NCI-H2227 (cell line): ENCODE measurements at regions not wholly inside any gene's neighbourhood (a gene's known extent, or its start where the extent isn't known, plus 50 kb on each side); places are given as distances from the start of the nearest gene placed in this dataset.
"Not testable (repeated sequence)": the region's sequence is repeated elsewhere in the genome, so short reads cannot be mapped to it uniquely, and the experiment has no call there.

Experiments used
- DNase-seq: peaks from one replicate; lab custom pipeline; 2025; ENCODE audit not compliant: unreplicated experiment; lab: John Stamatoyannopoulos, UW

DNA sequence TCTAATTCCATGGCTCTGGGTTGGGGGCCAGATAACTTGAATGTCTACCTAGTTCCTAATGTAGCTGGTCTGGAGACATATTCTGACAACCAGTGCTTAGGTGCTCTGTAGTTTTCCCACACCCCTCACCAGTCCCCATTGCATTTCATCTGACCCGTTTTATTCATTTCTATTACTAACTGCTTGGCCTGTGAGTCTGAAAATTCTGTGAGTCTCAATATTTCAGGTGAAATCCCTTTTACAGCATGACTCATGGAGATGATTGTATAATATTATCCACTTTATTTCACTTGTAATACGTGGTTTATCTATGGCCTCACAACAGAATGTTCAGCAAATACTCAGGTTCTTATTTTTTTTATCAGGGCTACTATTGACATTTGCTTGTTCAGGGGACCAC is 103.7 kb upstream of the UGP2 start:
- no peak for DNase-seq

DNA sequence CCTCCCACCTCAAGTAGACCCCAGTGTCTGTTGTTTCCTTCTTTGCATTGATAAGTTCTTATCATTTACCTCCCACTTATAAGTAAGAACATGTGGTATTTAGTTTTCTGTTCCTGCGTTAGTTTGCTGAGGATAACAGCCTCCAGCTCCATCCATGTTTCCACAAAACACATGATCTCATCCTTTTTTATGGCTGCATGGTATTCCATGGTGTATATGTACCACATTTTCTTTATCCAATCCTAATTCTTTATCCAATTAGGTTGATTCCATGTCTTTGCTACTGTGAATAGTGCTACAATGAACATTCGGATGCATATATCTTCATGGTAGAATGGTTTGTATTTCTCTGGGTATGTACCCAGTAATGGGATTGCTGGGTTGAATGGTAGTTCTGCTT is 102.5 kb upstream of the UGP2 start:
- not testable (repeated sequence) for DNase-seq

DNA sequence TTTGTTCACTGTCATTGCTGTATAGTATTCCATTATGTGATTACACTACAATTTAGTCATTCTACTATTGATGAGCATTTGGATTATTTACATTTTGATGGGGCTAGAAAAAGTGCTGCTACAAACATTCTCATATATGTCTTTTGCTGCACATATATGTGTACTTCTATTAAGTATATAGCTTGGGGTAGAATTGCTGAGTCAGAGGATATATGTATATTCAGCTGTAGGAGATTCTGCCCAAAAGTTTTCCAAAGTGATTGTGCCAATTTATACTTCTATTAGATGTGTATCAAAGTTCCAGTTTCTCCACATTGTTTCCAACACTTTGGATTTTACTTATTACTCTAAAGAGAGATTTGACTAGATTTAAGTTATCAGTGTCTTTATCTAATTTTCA is 101.7 kb upstream of the UGP2 start:
- no peak for DNase-seq

- no peak for DNase-seq
These were observed 100.8 kb upstream of the UGP2 start for GRCh38 chr2:63740943-63741342.

- DNase-seq, result no peak
These were observed 99.7 kb upstream of the UGP2 start for GRCh38 chr2:63741884-63742579.

DNA sequence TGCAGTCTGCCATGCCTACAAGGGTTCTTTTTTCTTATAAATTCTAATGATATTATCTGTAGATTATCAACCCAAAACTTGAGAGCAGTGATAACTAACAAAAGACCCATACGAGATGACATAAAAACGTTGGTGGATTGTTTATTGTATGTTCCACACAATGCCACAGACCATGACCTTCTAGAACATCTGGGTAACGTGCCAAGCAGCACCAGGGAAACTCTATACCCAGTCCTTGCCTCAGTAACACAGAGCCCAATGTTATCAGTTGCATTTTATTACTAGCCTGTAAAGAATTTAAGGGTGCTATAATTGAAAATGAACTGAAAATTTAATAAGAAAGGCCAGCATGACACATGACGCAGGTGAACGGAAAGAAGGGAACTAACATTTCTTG is 99.1 kb upstream of the UGP2 start:
- DNase-seq, result no peak

DNA sequence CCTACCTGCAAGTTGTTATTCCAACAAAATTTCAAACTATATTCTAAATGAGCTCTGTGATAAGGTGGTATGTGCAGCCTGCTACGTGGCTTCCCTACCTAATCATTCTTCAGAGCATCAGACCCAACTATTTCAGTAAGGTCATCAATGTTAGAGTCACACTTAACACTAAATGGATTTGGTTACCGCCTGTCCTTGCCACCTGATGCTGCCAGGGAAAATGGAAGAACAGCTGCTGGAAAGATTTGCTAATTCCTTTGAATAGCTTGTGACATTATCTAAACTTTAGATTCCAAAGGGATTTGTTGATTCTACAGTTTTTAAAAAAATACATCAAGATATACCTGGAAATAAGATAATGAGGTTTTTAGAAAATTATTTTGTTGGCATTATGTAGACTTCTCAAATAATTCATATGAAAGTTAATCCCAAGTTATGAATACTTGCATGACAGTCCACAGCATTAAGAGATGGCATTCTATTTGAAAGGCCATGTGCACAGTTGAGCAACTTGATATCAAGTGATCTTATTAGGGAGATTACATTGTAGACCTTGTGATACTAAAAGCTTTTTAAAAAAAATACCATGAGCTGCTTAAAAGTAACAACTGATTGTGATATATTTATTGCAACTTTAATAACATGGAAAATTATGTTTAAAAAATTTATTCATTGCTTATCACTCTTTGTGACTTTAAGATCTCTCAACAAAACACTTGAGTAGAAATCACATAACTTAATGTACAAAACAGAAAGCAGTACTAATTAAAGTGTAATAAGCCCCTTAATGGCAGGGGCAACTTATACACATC is 98.3 kb upstream of the UGP2 start:
- no peak for DNase-seq

DNA sequence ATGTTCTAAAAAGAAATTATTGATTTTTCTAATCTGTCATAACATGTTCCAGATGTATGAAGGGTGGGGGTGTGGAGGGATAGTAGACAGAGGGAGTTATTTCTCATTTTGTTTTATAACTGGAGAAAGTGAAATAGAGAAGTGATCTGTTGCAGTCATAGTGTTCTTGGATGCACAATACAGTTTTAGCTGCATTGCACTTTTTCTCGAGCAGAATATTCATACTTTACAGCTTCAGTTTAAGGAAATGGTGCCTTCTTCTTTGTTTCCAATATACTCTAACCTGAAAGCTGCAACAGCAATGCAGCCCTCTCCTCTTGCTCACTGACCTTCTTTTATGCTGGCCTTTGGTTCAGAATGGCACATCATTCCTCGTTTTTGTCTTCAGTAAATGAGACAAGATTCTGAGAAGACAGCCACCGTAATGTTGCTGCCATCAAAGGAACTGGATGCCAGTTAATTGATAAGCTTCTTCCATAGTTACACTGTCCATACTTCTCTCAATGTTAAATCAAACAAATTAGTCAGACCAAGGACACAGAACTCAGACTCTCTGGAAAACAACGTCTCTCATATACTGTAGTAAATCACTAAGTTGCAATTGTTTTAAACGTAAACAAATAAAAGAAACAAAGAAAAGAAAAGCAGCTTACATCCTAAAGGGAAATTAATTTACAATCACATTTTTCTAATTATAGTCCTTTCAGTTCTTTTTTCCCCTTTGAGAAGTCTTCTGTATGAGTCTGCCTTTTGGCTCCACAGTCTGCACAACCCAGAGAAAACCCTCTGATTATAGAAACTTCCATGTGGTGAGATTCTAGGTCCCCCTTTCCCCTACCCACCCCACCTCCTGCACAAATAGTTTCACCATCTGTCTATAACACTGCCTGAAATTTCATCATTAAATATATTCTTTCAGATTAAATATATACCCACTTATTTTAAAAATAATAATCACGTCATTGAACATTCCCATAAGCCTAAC is 97.4 kb upstream of the UGP2 start:
- no peak for DNase-seq

- not testable (repeated sequence) for DNase-seq
These were observed 95.1 kb upstream of the UGP2 start for GRCh38 chr2:63746548-63746947.

GRCh38 chr2:63751901-63752300 is 89.8 kb upstream of the UGP2 start:
- no peak for DNase-seq

DNA sequence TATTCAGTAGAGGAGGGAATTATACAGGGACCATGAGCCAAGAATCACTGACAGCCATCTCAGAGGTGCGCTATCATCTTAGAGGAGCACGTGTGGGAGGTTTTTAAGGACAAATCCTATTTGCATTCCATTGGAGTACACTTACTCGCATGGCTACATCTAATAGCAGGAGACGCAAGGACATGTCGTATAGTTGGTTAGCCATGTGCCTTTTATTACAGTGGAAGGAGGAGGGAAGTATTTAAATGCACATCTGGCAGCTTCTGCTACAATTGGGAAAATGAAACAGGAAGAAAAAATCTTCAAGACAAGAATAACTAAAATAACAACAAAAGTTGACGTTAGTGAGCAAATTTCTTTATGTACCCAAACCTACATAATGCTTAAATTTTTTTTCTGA is 86.5 kb upstream of the UGP2 start:
- DNase-seq, result no peak

- DNase-seq, result no peak
These were observed 85.7 kb upstream of the UGP2 start for GRCh38 chr2:63755965-63756364.

DNA sequence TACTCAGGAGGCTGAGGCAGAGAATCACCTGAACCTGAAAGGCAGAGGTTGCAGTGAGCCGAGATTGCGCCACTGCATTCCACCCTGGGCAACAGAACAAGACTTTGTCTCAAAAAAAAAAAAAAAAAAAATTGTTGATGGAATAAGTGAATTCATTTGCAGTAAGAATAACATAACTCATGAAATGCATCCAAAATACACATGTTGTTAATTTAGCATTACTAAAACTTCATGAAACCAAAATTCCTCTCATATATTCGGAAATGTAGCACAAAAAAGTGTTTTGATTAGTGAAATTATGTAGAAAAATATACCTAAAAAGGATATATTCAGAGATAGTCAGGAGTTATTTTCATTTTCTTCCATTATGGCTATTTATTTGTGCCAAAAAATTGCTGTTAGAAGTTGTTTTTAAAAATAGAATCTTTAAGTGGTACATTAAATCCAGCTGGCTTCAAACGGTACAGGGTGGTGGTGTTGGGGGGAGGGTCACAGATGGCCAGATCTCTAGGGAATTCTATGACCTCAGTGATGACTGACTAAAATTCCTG is 78.2 kb upstream of the UGP2 start:
- no peak for DNase-seq

DNA sequence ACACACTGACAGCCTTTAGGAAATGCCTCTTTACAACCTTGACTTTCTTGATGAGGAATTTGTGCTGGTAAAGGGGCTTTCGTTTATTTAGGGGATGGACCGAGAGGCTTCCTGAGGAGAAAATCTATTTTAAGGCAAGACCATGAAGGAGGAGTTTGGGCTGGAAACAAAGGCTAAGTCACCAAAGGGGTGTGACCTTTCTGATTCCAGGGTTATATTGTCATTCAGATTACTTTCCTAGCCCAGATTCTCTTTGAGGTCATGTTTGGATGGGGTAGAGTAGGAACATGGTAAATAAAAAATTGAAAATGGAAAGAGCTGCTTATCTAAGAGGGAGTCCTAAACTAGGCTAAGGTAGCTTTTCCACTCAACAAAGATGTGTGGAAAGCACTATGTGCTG is 77.1 kb upstream of the UGP2 start:
- DNase-seq, result no peak

GRCh38 chr2:63765117-63765516 is 76.6 kb upstream of the UGP2 start:
- DNase-seq, result no peak

DNA sequence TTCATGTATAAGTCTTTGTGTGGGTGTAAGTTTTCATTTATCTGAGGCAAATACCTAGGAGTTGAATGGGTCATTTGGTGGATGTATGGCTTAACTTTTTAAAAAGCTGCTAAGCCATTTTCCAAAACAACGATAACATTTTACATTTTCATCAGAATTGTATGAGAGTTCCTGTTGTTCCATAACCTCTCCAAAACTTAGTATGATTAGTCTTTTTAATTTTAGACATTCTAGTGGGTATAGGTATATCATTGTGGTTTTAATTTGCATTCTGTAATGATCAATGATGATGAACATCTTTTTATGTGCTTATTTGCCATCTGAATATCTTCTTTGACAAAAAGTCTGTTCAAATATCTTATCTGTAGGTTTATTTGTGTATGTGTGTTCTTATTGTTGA is 74.4 kb upstream of the UGP2 start:
- DNase-seq, result no peak

DNA sequence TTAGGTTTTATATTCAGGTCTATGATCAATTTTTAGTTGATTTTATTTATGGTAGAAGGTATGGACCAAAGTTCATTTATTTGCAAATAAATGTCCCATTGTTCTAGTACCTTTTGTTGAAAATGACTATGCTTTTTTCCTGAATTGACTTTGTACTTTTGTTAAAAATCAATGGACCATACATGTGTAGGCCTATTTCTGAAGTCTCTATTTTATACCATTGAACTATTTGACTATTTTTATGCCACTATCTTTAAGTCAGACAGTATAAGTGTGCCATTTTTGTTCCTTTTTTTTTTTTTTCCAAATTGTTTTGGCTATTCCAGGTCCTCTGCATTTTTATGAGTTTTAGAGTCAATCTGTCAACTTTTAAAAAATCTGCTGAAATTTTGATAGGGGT is 73.6 kb upstream of the UGP2 start:
- no peak for DNase-seq

- DNase-seq, result no peak
These were observed 71.8 kb upstream of the UGP2 start for GRCh38 chr2:63769915-63770314.

- DNase-seq, result no peak
These were observed 69.6 kb upstream of the UGP2 start for GRCh38 chr2:63772061-63772460.

GRCh38 chr2:63775191-63775590 is 66.5 kb upstream of the UGP2 start:
- no peak for DNase-seq

GRCh38 chr2:63776382-63776781 is 65.3 kb upstream of the UGP2 start:
- no peak for DNase-seq
